Progenitor cell of endocrine pancreas (in vitro differentiated cells): ENCODE measurements at regions not wholly inside any gene's neighbourhood (a gene's known extent, or its start where the extent isn't known, plus 50 kb on each side); places are given as distances from the start of the nearest gene placed in this dataset.

Source experiments
- DNase-seq: peaks from one replicate; pipeline ENCODE4 v3.0.0; 2021; ENCODE audit warnings: low spot score; ENCODE audit not compliant: unreplicated experiment
- H3K27ac Mint-ChIP-seq: 2 replicates; pipeline ENCODE4 v1.8.0; 2021; ENCODE audit warnings: mild to moderate bottlenecking, moderate library complexity, mixed read lengths
- H3K27me3 Mint-ChIP-seq: 2 replicates; pipeline ENCODE4 v1.8.0; 2021; ENCODE audit warnings: mixed read lengths
- H3K36me3 Mint-ChIP-seq: 2 replicates; pipeline ENCODE4 v1.8.0; 2022; ENCODE audit warnings: mixed read lengths; ENCODE audit not compliant: insufficient read depth
- H3K4me1 Mint-ChIP-seq: 2 replicates; pipeline ENCODE4 v1.8.0; 2021; ENCODE audit warnings: low read depth, mixed read lengths
- H3K4me3 Mint-ChIP-seq: 2 replicates; pipeline ENCODE4 v1.8.0; 2021; ENCODE audit warnings: low read depth, mild to moderate bottlenecking, moderate library complexity, mixed read lengths
- H3K9me3 Mint-ChIP-seq: 2 replicates; pipeline ENCODE4 v1.8.0; 2021; ENCODE audit warnings: low read depth, mixed read lengths
- TF ChIP-seq, protein P1 (sequence below): fragments of 200-600 bp; sonication (generic); IDR thresholded peaks from one replicate; pipeline ENCODE4 v1.5.0; 2021; ENCODE audit warnings: antibody characterized with exemption, mild to moderate bottlenecking; ENCODE audit not compliant: unreplicated experiment

DNA sequence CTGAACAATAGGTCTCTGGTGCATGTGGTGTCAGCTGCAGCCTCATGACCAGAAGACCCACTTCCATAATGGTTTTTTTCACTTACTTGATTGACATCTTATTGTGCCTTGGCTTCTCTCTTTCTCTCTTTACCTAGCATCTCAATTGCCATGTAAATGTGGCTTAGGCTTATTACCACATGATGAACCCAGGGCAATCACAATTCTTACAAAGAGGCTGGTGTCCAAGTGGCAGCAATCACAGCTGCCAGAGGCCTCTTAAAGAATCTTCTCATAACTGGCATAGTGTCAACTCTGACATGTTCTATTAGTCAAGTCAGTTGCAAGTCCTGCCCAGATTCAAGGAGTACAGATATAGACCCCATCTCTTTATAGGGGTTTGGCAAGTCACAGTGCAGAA, 1224.8 kb downstream of the SUCLG1 start:
- TF ChIP-seq, protein P1, sequence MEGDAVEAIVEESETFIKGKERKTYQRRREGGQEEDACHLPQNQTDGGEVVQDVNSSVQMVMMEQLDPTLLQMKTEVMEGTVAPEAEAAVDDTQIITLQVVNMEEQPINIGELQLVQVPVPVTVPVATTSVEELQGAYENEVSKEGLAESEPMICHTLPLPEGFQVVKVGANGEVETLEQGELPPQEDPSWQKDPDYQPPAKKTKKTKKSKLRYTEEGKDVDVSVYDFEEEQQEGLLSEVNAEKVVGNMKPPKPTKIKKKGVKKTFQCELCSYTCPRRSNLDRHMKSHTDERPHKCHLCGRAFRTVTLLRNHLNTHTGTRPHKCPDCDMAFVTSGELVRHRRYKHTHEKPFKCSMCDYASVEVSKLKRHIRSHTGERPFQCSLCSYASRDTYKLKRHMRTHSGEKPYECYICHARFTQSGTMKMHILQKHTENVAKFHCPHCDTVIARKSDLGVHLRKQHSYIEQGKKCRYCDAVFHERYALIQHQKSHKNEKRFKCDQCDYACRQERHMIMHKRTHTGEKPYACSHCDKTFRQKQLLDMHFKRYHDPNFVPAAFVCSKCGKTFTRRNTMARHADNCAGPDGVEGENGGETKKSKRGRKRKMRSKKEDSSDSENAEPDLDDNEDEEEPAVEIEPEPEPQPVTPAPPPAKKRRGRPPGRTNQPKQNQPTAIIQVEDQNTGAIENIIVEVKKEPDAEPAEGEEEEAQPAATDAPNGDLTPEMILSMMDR, result no peak
- Mint-ChIP-seq H3K27me3 (no peaks in the 10 kb centered on the region), H3K36me3 (no peaks in the 10 kb centered on the region), H3K4me1 (no peaks in the 10 kb centered on the region), H3K9me3 (no peaks in the 10 kb centered on the region), H3K4me3 (no peak overlapping the region), H3K27ac (no peak overlapping the region)
- DNase-seq, result no peak

DNA sequence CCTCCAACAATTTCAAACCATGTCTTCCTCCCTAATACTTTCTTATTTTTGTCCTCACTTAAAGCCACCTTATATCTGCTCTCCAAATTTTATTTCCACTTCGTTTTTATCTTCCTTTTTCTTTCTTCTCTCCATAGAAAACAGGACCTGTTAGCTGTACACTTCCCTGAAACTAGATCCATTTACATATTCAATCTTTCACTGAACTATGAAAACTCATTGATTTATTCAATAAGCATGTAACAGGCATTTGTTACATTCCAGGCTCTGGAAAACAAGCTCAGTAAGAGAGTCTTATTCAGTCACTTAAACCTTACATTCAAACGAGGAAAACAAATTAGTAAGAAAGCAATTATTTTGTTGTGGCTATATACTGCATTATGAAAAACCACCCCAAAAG, 1225.3 kb downstream of the SUCLG1 start:
- Mint-ChIP-seq H3K36me3 (no peaks in the 10 kb centered on the region), H3K27ac (no peak overlapping the region), H3K9me3 (no peaks in the 10 kb centered on the region), H3K27me3 (no peaks in the 10 kb centered on the region), H3K4me3 (no peak overlapping the region), H3K4me1 (no peaks in the 10 kb centered on the region)
- TF ChIP-seq, protein P1, result no peak
- no peak for DNase-seq

DNA sequence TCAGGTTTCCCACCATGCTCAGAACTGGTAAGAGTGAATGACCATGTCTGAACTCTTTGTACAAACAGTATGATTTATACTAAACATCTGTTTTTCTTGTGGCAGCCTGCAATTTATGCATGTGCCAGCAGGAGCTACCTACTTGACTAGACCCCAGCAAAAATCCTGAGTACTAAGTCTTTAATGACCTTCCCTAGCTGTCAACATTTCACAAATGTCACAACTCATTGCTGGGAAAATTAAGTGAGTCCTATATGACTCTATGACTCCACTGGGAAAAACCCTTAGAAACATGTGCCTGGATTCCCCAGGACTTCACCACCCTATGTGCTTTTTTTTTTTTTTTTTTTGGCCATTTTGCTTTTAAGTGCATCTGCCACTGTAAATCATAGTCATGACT, 1225.8 kb downstream of the SUCLG1 start:
- H3K27ac Mint-ChIP-seq, result no peak overlapping the region
- H3K4me3 Mint-ChIP-seq, result no peak overlapping the region
- no peaks in the 10 kb centered on the region for H3K36me3 Mint-ChIP-seq

DNA sequence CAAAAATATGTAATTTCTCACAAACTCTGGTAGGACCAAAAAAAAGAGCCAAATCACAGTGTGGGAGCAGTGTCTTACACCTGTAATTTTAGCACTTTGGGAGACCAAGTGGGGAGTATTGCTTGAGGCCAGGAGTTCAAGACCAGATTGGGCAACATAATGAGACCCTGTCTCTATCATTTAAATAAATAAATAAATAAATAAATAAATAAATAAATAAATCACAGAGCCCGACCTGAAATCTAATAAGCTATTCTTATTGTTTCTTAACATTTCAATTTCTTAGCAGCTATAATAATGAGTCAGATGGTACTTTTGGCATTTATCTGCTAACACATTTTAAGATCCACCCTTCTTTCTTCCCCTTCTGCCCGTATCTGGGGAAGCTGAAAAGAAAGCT, 1229.6 kb downstream of the SUCLG1 start:
- H3K27ac Mint-ChIP-seq, result no peak overlapping the region
- TF ChIP-seq, protein P1, result no peak
- no peak for DNase-seq
- no peaks in the 10 kb centered on the region for H3K36me3 Mint-ChIP-seq
- no peaks in the 10 kb centered on the region for H3K9me3 Mint-ChIP-seq
- H3K4me1 Mint-ChIP-seq, result no peaks in the 10 kb centered on the region
- H3K4me3 Mint-ChIP-seq, result no peak overlapping the region
- no peaks in the 10 kb centered on the region for H3K27me3 Mint-ChIP-seq

More for the DNA sequence above, 1225.8 kb downstream of the SUCLG1 start:
- TF ChIP-seq, protein P1, result peak; percentile 12
- DNase-seq, result no peak
- H3K9me3 Mint-ChIP-seq, result no peaks in the 10 kb centered on the region
- H3K27me3 Mint-ChIP-seq, result no peaks in the 10 kb centered on the region
- H3K4me1 Mint-ChIP-seq, result no peaks in the 10 kb centered on the region

DNA sequence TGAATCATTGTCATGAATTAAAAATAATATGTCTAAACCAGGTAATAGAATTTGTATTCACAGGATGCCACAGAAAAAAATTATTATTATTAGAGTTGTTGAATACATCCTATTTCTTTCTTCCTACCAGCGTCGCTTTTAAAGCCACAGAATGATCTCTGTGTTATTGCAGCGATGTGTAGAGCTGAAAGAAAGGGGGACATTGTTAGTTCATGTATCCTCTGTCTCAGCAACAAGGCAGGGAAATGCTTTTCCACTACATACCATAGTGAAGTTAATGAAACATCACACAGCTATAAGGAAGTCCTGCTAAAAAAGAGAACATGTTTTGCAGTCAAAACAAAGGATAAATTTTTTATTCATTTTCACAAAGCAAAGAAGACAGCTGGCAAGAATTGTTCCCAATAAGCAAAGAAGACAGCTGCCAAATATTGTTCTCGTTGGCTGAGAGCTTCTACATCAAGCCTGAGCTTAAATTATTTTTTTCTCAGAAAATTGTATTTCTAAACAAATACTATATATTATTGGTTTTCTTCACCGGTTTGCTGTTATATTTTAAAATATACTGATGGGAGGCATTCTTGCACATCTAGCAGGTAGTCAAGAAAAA, 1234.4 kb downstream of the SUCLG1 start:
- TF ChIP-seq, protein P1, result no peak
- no peak overlapping the region for H3K4me3 Mint-ChIP-seq
- H3K36me3 Mint-ChIP-seq, result no peaks in the 10 kb centered on the region
- DNase-seq, result no peak
- H3K4me1 Mint-ChIP-seq, result no peaks in the 10 kb centered on the region
- H3K27me3 Mint-ChIP-seq, result no peaks in the 10 kb centered on the region
- H3K9me3 Mint-ChIP-seq, result no peaks in the 10 kb centered on the region
- no peak overlapping the region for H3K27ac Mint-ChIP-seq
